ENCODE measurements at regions not wholly inside any gene's neighbourhood (a gene's known extent, or its start where the extent isn't known, plus 50 kb on each side); places are given as distances from the start of the nearest gene placed in this dataset.

GRCh38 chr7:26574476-26574875 lies 282.8 kb downstream of the SNX10 start:
- DNase-seq: no peak
- no peak overlapping the region for H3K4me3 Mint-ChIP-seq (ENCODE audit: unreplicated experiment)
- peaks cover 3% of the 10 kb centered on the region for H3K4me1 Mint-ChIP-seq (ENCODE audit: low read depth, unreplicated experiment)
- no peak overlapping the region for H3K27ac Mint-ChIP-seq (ENCODE audit: unreplicated experiment)
- peaks cover 2% of the 10 kb centered on the region for H3K27me3 Mint-ChIP-seq (ENCODE audit: unreplicated experiment)
- TF ChIP-seq CTCF (IDR thresholded peaks at IDR 0.05; ENCODE audit: partially characterized antibody, unreplicated experiment): no peak
- H3K9me3 Mint-ChIP-seq (ENCODE audit: unreplicated experiment): peaks cover 5% of the 10 kb centered on the region
- H3K36me3 Mint-ChIP-seq (ENCODE audit: unreplicated experiment): peaks cover 19% of the 10 kb centered on the region

- TF ChIP-seq CTCF (IDR thresholded peaks at IDR 0.05; ENCODE audit: partially characterized antibody, unreplicated experiment): no peak
- Mint-ChIP-seq H3K27ac (ENCODE audit: unreplicated experiment) (no peak overlapping the region), H3K9me3 (ENCODE audit: unreplicated experiment) (peaks cover 5% of the 10 kb centered on the region), H3K36me3 (ENCODE audit: unreplicated experiment) (peaks cover 6% of the 10 kb centered on the region), H3K4me1 (ENCODE audit: low read depth, unreplicated experiment) (peaks cover 5% of the 10 kb centered on the region), H3K27me3 (ENCODE audit: unreplicated experiment) (peaks cover 2% of the 10 kb centered on the region), H3K4me3 (ENCODE audit: unreplicated experiment) (no peak overlapping the region)
- DNase-seq: no peak
Measured at GRCh38 chr7:26580064-26580591, 284.3 kb downstream of the SKAP2 start.

- DNase-seq: no peak
- Mint-ChIP-seq H3K36me3 (ENCODE audit: unreplicated experiment) (peaks cover 6% of the 10 kb centered on the region), H3K4me3 (ENCODE audit: unreplicated experiment) (no peak overlapping the region), H3K9me3 (ENCODE audit: unreplicated experiment) (peaks cover 5% of the 10 kb centered on the region), H3K27ac (ENCODE audit: unreplicated experiment) (no peak overlapping the region), H3K27me3 (ENCODE audit: unreplicated experiment) (peaks cover 2% of the 10 kb centered on the region), H3K4me1 (ENCODE audit: low read depth, unreplicated experiment) (peaks cover 5% of the 10 kb centered on the region)
- TF ChIP-seq CTCF (IDR thresholded peaks at IDR 0.05; ENCODE audit: partially characterized antibody, unreplicated experiment): no peak
Measured at GRCh38 chr7:26580711-26581110, 283.7 kb downstream of the SKAP2 start.

- H3K4me3 Mint-ChIP-seq (ENCODE audit: unreplicated experiment): no peak overlapping the region
- H3K27ac Mint-ChIP-seq (ENCODE audit: unreplicated experiment): no peak overlapping the region
- H3K36me3 Mint-ChIP-seq (ENCODE audit: unreplicated experiment): peaks cover 4% of the 10 kb centered on the region
- TF ChIP-seq CTCF (IDR thresholded peaks at IDR 0.05; ENCODE audit: partially characterized antibody, unreplicated experiment): no peak
- H3K27me3 Mint-ChIP-seq (ENCODE audit: unreplicated experiment): peaks cover 2% of the 10 kb centered on the region
- no peak for DNase-seq
- no peaks in the 10 kb centered on the region for H3K9me3 Mint-ChIP-seq (ENCODE audit: unreplicated experiment)
- H3K4me1 Mint-ChIP-seq (ENCODE audit: low read depth, unreplicated experiment): peaks cover 6% of the 10 kb centered on the region
Measured at GRCh38 chr7:26583094-26583648, 281.2 kb downstream of the SKAP2 start.

GRCh38 chr7:26584326-26584725 lies 280.1 kb downstream of the SKAP2 start:
- H3K27me3 Mint-ChIP-seq (ENCODE audit: unreplicated experiment): peaks cover 3% of the 10 kb centered on the region
- no peak for TF ChIP-seq CTCF (IDR thresholded peaks at IDR 0.05; ENCODE audit: partially characterized antibody, unreplicated experiment)
- no peak for DNase-seq
- no peak overlapping the region for H3K4me3 Mint-ChIP-seq (ENCODE audit: unreplicated experiment)
- no peak overlapping the region for H3K27ac Mint-ChIP-seq (ENCODE audit: unreplicated experiment)
- H3K4me1 Mint-ChIP-seq (ENCODE audit: low read depth, unreplicated experiment): peaks cover 15% of the 10 kb centered on the region
- H3K36me3 Mint-ChIP-seq (ENCODE audit: unreplicated experiment): no peaks in the 10 kb centered on the region
- no peaks in the 10 kb centered on the region for H3K9me3 Mint-ChIP-seq (ENCODE audit: unreplicated experiment)
